Fibroblast of pulmonary artery (primary cell): ENCODE measurements at regions not wholly inside any gene's neighbourhood (a gene's known extent, or its start where the extent isn't known, plus 50 kb on each side); places are given as distances from the start of the nearest gene placed in this dataset.
A peak's percentile ranks its signal among the peaks of the same experiment; 100 is the strongest.

Source experiments
- DNase-seq: peaks from one replicate; pipeline ENCODE4 v3.0.0-alpha.2; 2010; ENCODE audit warnings: low read depth
- H3K4me3 ChIP-seq: replicated peaks from 2 replicates; pipeline ENCODE4 v1.5.1; 2011; ENCODE audit warnings: low read depth, mild to moderate bottlenecking, control low read depth, low read length, moderate library complexity
- CTCF ChIP-seq: IDR thresholded peaks from 2 replicates; pipeline ENCODE4 v1.5.1; 2011; ENCODE audit warnings: mild to moderate bottlenecking, control low read depth, low read length, inconsistent platforms; ENCODE audit errors: missing control alignments

- H3K4me3 ChIP-seq, result no peak overlapping the region
- TF ChIP-seq CTCF, result no peak
- no peak for DNase-seq
These were observed 368.9 kb upstream of the TMPO start for GRCh38 chr12:98146487-98146886.

GRCh38 chr12:98149270-98149669 lies 366.1 kb upstream of the TMPO start:
- TF ChIP-seq CTCF, result no peak
- no peak for DNase-seq
- H3K4me3 ChIP-seq, result no peak overlapping the region

- no peak for TF ChIP-seq CTCF
- no peak for DNase-seq
- no peak overlapping the region for H3K4me3 ChIP-seq
These were observed 365.6 kb upstream of the TMPO start for GRCh38 chr12:98149691-98150210.

GRCh38 chr12:98151105-98151590 lies 364.2 kb upstream of the TMPO start:
- no peak for DNase-seq
- no peak overlapping the region for H3K4me3 ChIP-seq
- TF ChIP-seq CTCF, result no peak

GRCh38 chr12:98151984-98152383 lies 363.4 kb upstream of the TMPO start:
- no peak for TF ChIP-seq CTCF
- DNase-seq, result no peak

GRCh38 chr12:98154850-98155249 lies 360.5 kb upstream of the TMPO start:
- DNase-seq, result peak; percentile 7
- TF ChIP-seq CTCF, result no peak
- H3K4me3 ChIP-seq, result no peak overlapping the region

More at GRCh38 chr12:98151984-98152383, 363.4 kb upstream of the TMPO start:
- no peak overlapping the region for H3K4me3 ChIP-seq

- H3K4me3 ChIP-seq, result no peak overlapping the region
- no peak for DNase-seq
- TF ChIP-seq CTCF, result no peak
These were observed 358.7 kb upstream of the TMPO start for GRCh38 chr12:98156697-98157096.
